CD4-positive, alpha-beta T cell (primary cell): ENCODE measurements at regions not wholly inside any gene's neighbourhood (a gene's known extent, or its start where the extent isn't known, plus 50 kb on each side); places are given as distances from the start of the nearest gene placed in this dataset.
"Not testable (repeated sequence)": the region's sequence is repeated elsewhere in the genome, so short reads cannot be mapped to it uniquely, and the experiment has no call there.

Experiments used
- ATAC-seq: fragments of 200-7000 bp; cut with Tn5 transposase; one replicate; pipeline ENCODE4 v1.10.0; 2022; ENCODE audit warnings: mild to moderate bottlenecking; ENCODE audit not compliant: poor library complexity
- CTCF ChIA-PET: fragments of 350-600 bp; sonication (Branson Sonifier 250); formaldehyde crosslinking; loops from one replicate; lab custom pipeline; 2021; ENCODE audit warnings: antibody characterized with exemption, inconsistent platforms; lab: Charles Lee
- POLR2A ChIA-PET: fragments of 350-600 bp; sonication (Branson Sonifier 250); formaldehyde crosslinking; loops from one replicate; lab custom pipeline; 2021; ENCODE audit warnings: antibody characterized with exemption, inconsistent platforms; lab: Charles Lee
- DNase-seq, 14 experiments: peaks; one replicate each; pipeline ENCODE4 v3.0.0-alpha.2; 2013 to 2020; ENCODE audit warnings: mixed read lengths in 2 of 14
- H3K27ac ChIP-seq, 2 donors: one replicate each; pipeline versions ENCODE4 v1.5.1 to v1.7.0; 2013; ENCODE audit warnings: low read length in 2 of 2, low read depth in 1 of 2, mild to moderate bottlenecking in 1 of 2
- H3K27me3 ChIP-seq, 2 experiments: 1 replicate in 1 of 2; 2 replicates in 1 of 2; pipeline versions ENCODE4 v1.6.1 to v1.7.0; 2013; ENCODE audit warnings: low read length in 2 of 2, control low read depth in 1 of 2, mild to moderate bottlenecking in 1 of 2, moderate library complexity in 1 of 2; ENCODE audit not compliant: insufficient read depth in 2 of 2, control insufficient read depth in 1 of 2
- H3K36me3 ChIP-seq: one replicate; pipeline ENCODE4 v1.6.1; 2013; ENCODE audit warnings: low read length, control low read depth; ENCODE audit not compliant: insufficient read depth
- H3K4me1 ChIP-seq: one replicate; pipeline ENCODE4 v1.6.1; 2013; ENCODE audit warnings: low read length, control low read depth; ENCODE audit not compliant: insufficient read depth
- H3K4me3 ChIP-seq: one replicate; pipeline ENCODE4 v1.5.1; 2013; ENCODE audit warnings: mild to moderate bottlenecking, low read length, moderate library complexity
- H3K9me3 ChIP-seq, 2 experiments: 1 replicate in 1 of 2; 2 replicates in 1 of 2; pipeline versions ENCODE4 v1.6.1 to v1.7.0; 2013; ENCODE audit warnings: low read length in 2 of 2, mild to moderate bottlenecking in 2 of 2, control low read depth in 1 of 2, moderate library complexity in 1 of 2; ENCODE audit not compliant: control insufficient read depth in 1 of 2, insufficient read depth in 1 of 2
- H3K27ac Mint-ChIP-seq: one replicate; pipeline ENCODE4 v1.8.0; 2020; ENCODE audit warnings: mixed read lengths
- H3K27me3 Mint-ChIP-seq: one replicate; pipeline ENCODE4 v1.8.0; 2021; ENCODE audit warnings: mixed read lengths
- H3K36me3 Mint-ChIP-seq: one replicate; pipeline ENCODE4 v1.8.0; 2021; ENCODE audit warnings: low read depth, mixed read lengths
- H3K4me1 Mint-ChIP-seq: one replicate; pipeline ENCODE4 v1.8.0; 2021; ENCODE audit warnings: low read depth, mixed read lengths
- H3K4me3 Mint-ChIP-seq: one replicate; pipeline ENCODE4 v1.8.0; 2020; ENCODE audit warnings: mild to moderate bottlenecking, mixed read lengths
- H3K9me3 Mint-ChIP-seq: one replicate; pipeline ENCODE4 v1.8.0; 2020; ENCODE audit warnings: mixed read lengths
- CTCF ChIP-seq: fragments of 200-600 bp; IDR thresholded peaks from one replicate; pipeline ENCODE4 v1.8.0; 2022; ENCODE audit warnings: antibody characterized with exemption, mild to moderate bottlenecking
- intact Hi-C, 2 experiments: fragments of 100-400 bp; cut with DNase I in 1 of 2; cut with micrococcal nuclease in 1 of 2; formaldehyde crosslinking; loops; one replicate each; pipeline versions ENCODE4 v1.15.1 to v1.9.0; 2023 to 2025; cut with DNase I, micrococcal nuclease

- H3K27me3 Mint-ChIP-seq: peaks cover 12% of the 10 kb centered on the region
- H3K4me3 Mint-ChIP-seq, intact Hi-C loops, DNase-seq, H3K27ac ChIP-seq, H3K36me3 Mint-ChIP-seq, H3K36me3 ChIP-seq, H3K9me3 Mint-ChIP-seq, CTCF ChIA-PET, ATAC-seq, H3K4me1 ChIP-seq, H3K27ac Mint-ChIP-seq, H3K4me1 Mint-ChIP-seq, H3K27me3 ChIP-seq, H3K4me3 ChIP-seq, POLR2A ChIA-PET: not testable (repeated sequence)
- peaks cover 0 to 10% of the 10 kb centered on the region in 2 experiments for H3K9me3 ChIP-seq
Observed at GRCh38 chr15:96491700-96492644, 161.5 kb downstream of the NR2F2 start.

GRCh38 chr15:96494505-96494904, 164.0 kb downstream of the NR2F2 start:
- no peaks in the 10 kb centered on the region for H3K4me1 Mint-ChIP-seq
- H3K36me3 ChIP-seq: no peaks in the 10 kb centered on the region
- ChIA-PET POLR2A (no interaction called here), CTCF (no interaction called here)
- H3K36me3 Mint-ChIP-seq: no peaks in the 10 kb centered on the region
- no peaks in the 10 kb centered on the region for H3K9me3 Mint-ChIP-seq
- intact Hi-C loops: no loop called here
- no peak for TF ChIP-seq CTCF
- H3K27me3 Mint-ChIP-seq: peaks cover 5% of the 10 kb centered on the region
- no peaks in the 10 kb centered on the region for H3K27me3 ChIP-seq
- H3K27ac Mint-ChIP-seq: no peak overlapping the region
- H3K27ac ChIP-seq: no peak overlapping the region
- no peak for ATAC-seq
- H3K4me3 ChIP-seq: no peak overlapping the region
- DNase-seq: no peak
- H3K4me3 Mint-ChIP-seq: no peak overlapping the region
- peaks cover 0 to 10% of the 10 kb centered on the region in 2 experiments for H3K9me3 ChIP-seq
- H3K4me1 ChIP-seq: no peaks in the 10 kb centered on the region

GRCh38 chr15:96495386-96495785, 164.9 kb downstream of the NR2F2 start:
- intact Hi-C loops: no loop called here
- ATAC-seq: no peak
- CTCF ChIA-PET: no interaction called here

More at GRCh38 chr15:96495386-96495785, 164.9 kb downstream of the NR2F2 start:
- no peak overlapping the region for H3K4me3 ChIP-seq
- POLR2A ChIA-PET: no interaction called here
- no peaks in the 10 kb centered on the region for H3K36me3 Mint-ChIP-seq
- no peak for TF ChIP-seq CTCF
- no peak overlapping the region for H3K27ac ChIP-seq
- H3K4me1 ChIP-seq: no peaks in the 10 kb centered on the region
- no peak overlapping the region for H3K27ac Mint-ChIP-seq
- H3K4me1 Mint-ChIP-seq: no peaks in the 10 kb centered on the region
- H3K27me3 ChIP-seq: no peaks in the 10 kb centered on the region
- H3K9me3 ChIP-seq: peaks cover 0 to 13% of the 10 kb centered on the region in 2 experiments
- H3K27me3 Mint-ChIP-seq: no peaks in the 10 kb centered on the region
- no peaks in the 10 kb centered on the region for H3K9me3 Mint-ChIP-seq
- DNase-seq: no peak
- H3K4me3 Mint-ChIP-seq: no peak overlapping the region
- no peaks in the 10 kb centered on the region for H3K36me3 ChIP-seq
